ENCODE measurements at regions not wholly inside any gene's neighbourhood (a gene's known extent, or its start where the extent isn't known, plus 50 kb on each side); places are given as distances from the start of the nearest gene placed in this dataset.

- H3K4me1 ChIP-seq (ENCODE audit: insufficient read depth, low read length) = no peaks in the 10 kb centered on the region
- H3K4me3 ChIP-seq (ENCODE audit: low read length) = no peak overlapping the region
- Mint-ChIP-seq H3K27ac (no peak overlapping the region), H3K9me3 (no peaks in the 10 kb centered on the region), H3K4me1 (ENCODE audit: low read depth) (no peaks in the 10 kb centered on the region), H3K36me3 (ENCODE audit: low read depth) (no peaks in the 10 kb centered on the region), H3K4me3 (no peak overlapping the region), H3K27me3 (peaks cover 27% of the 10 kb centered on the region)
- no peaks in the 10 kb centered on the region for H3K27me3 ChIP-seq (ENCODE audit: control insufficient read depth in 1 of 2, insufficient read depth in 2 of 2, low read length in 2 of 2)
- no peak for ATAC-seq (ENCODE audit: poor library complexity)
- DNase-seq = no peak
- no peak overlapping the region for H3K27ac ChIP-seq (ENCODE audit: low read depth in 1 of 2, low read length in 2 of 2)
- no peaks in the 10 kb centered on the region for H3K9me3 ChIP-seq (ENCODE audit: control insufficient read depth in 1 of 2, insufficient read depth in 1 of 2, low read length in 2 of 2)
- CTCF ChIA-PET = no interaction called here
- TF ChIP-seq CTCF (IDR thresholded peaks at IDR 0.05) = no peak
- intact Hi-C loops (cut with DNase I, micrococcal nuclease) = no loop called here
- POLR2A ChIA-PET = no interaction called here
- H3K36me3 ChIP-seq (ENCODE audit: insufficient read depth, low read length) = no peaks in the 10 kb centered on the region
Measured at GRCh38 chr2:220678943-220679342, 893.2 kb downstream of the EPHA4 start.

DNA sequence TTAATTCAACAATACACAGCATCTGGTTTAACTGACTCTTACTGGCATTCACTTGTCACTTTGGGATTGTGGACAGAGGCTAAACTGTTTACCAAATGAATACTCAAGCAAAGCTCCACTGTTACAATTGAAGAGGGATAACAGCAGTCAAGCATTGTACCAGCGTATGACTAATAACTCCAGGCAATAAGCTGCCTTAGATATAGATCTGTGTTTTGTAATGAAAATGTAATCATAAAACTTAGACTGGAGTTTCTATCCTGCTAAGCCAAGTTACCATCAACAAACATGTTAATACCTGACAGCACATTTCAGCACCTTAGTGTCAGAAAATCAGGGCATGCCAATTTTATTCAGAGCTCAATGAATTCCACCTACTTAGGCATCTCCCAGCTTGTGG, 889.5 kb downstream of the EPHA4 start:
- intact Hi-C loops (cut with DNase I, micrococcal nuclease) = no loop called here
- Mint-ChIP-seq H3K4me3 (no peak overlapping the region), H3K9me3 (no peaks in the 10 kb centered on the region), H3K4me1 (ENCODE audit: low read depth) (no peaks in the 10 kb centered on the region), H3K27ac (no peak overlapping the region), H3K36me3 (ENCODE audit: low read depth) (no peaks in the 10 kb centered on the region), H3K27me3 (peaks cover 57% of the 10 kb centered on the region)
- no peak overlapping the region for H3K27ac ChIP-seq (ENCODE audit: low read depth in 1 of 2, low read length in 2 of 2)
- TF ChIP-seq CTCF (IDR thresholded peaks at IDR 0.05) = no peak
- no peaks in the 10 kb centered on the region for H3K4me1 ChIP-seq (ENCODE audit: insufficient read depth, low read length)
- no peak overlapping the region for H3K4me3 ChIP-seq (ENCODE audit: low read length)
- no peaks in the 10 kb centered on the region for H3K27me3 ChIP-seq (ENCODE audit: control insufficient read depth in 1 of 2, insufficient read depth in 2 of 2, low read length in 2 of 2)
- CTCF ChIA-PET = interaction anchor here (0.8 kb wide), 1 partner anchor 972 kb away, joined by 3 read pairs; no protein-coding TSS in a partner anchor
- ATAC-seq (ENCODE audit: poor library complexity) (no peak), DNase-seq (no peak)
- POLR2A ChIA-PET = no interaction called here
- no peaks in the 10 kb centered on the region for H3K9me3 ChIP-seq (ENCODE audit: control insufficient read depth in 1 of 2, insufficient read depth in 1 of 2, low read length in 2 of 2)
- H3K36me3 ChIP-seq (ENCODE audit: insufficient read depth, low read length) = no peaks in the 10 kb centered on the region

GRCh38 chr2:220684099-220684498, 888.0 kb downstream of the EPHA4 start:
- ChIA-PET CTCF (no interaction called here), POLR2A (no interaction called here)
- intact Hi-C loops (cut with DNase I, micrococcal nuclease) = no loop called here
- Mint-ChIP-seq H3K27ac (no peak overlapping the region), H3K9me3 (no peaks in the 10 kb centered on the region), H3K4me3 (no peak overlapping the region), H3K4me1 (ENCODE audit: low read depth) (no peaks in the 10 kb centered on the region), H3K36me3 (ENCODE audit: low read depth) (no peaks in the 10 kb centered on the region), H3K27me3 (peaks cover 53% of the 10 kb centered on the region)
- Histone ChIP-seq H3K9me3 (ENCODE audit: control insufficient read depth in 1 of 2, insufficient read depth in 1 of 2, low read length in 2 of 2) (no peaks in the 10 kb centered on the region), H3K27me3 (ENCODE audit: control insufficient read depth in 1 of 2, insufficient read depth in 2 of 2, low read length in 2 of 2) (no peaks in the 10 kb centered on the region), H3K4me3 (ENCODE audit: low read length) (no peak overlapping the region), H3K27ac (ENCODE audit: low read depth in 1 of 2, low read length in 2 of 2) (no peak overlapping the region), H3K4me1 (ENCODE audit: insufficient read depth, low read length) (no peaks in the 10 kb centered on the region), H3K36me3 (ENCODE audit: insufficient read depth, low read length) (no peaks in the 10 kb centered on the region)
- no peak for TF ChIP-seq CTCF (IDR thresholded peaks at IDR 0.05)
- ATAC-seq (ENCODE audit: poor library complexity) (no peak), DNase-seq (no peak)
